ENCODE measurements at regions not wholly inside any gene's neighbourhood (a gene's known extent, or its start where the extent isn't known, plus 50 kb on each side); places are given as distances from the start of the nearest gene placed in this dataset.

GRCh38 chr22:23397613-23398567 lies 182.2 kb downstream of the IGLL1 start:
- Histone ChIP-seq H3K36me3 (ENCODE audit: control insufficient read depth, insufficient read depth, low read length) (no peaks in the 10 kb centered on the region), H3K27me3 (ENCODE audit: control insufficient read depth, insufficient read depth, low read length) (no peaks in the 10 kb centered on the region), H3K4me3 (ENCODE audit: low read depth, low read length) (no peak overlapping the region)
- FAIRE-seq (no peak), DNase-seq (ENCODE audit: low read depth) (no peak)
- TF ChIP-seq CTCF (IDR thresholded peaks at IDR 0.05; ENCODE audit: insufficient read depth, low read length, severe bottlenecking), result no peak

- H3K4me3 ChIP-seq (ENCODE audit: low read depth, low read length), result no peak overlapping the region
- no peaks in the 10 kb centered on the region for H3K36me3 ChIP-seq (ENCODE audit: control insufficient read depth, insufficient read depth, low read length)
- H3K27me3 ChIP-seq (ENCODE audit: control insufficient read depth, insufficient read depth, low read length), result no peaks in the 10 kb centered on the region
- no peak for FAIRE-seq
- TF ChIP-seq CTCF (IDR thresholded peaks at IDR 0.05; ENCODE audit: insufficient read depth, low read length, severe bottlenecking), result no peak
- DNase-seq (ENCODE audit: low read depth), result no peak
These were observed 183.0 kb downstream of the IGLL1 start for GRCh38 chr22:23397008-23397612.

GRCh38 chr22:23396362-23397007 lies 183.6 kb downstream of the IGLL1 start:
- Histone ChIP-seq H3K4me3 (ENCODE audit: low read depth, low read length) (no peak overlapping the region), H3K27me3 (ENCODE audit: control insufficient read depth, insufficient read depth, low read length) (no peaks in the 10 kb centered on the region), H3K36me3 (ENCODE audit: control insufficient read depth, insufficient read depth, low read length) (no peaks in the 10 kb centered on the region)
- no peak for DNase-seq (ENCODE audit: low read depth)
- no peak for FAIRE-seq
- no peak for TF ChIP-seq CTCF (IDR thresholded peaks at IDR 0.05; ENCODE audit: insufficient read depth, low read length, severe bottlenecking)

GRCh38 chr22:23395530-23396361 lies 184.3 kb downstream of the IGLL1 start:
- no peaks in the 10 kb centered on the region for H3K27me3 ChIP-seq (ENCODE audit: control insufficient read depth, insufficient read depth, low read length)
- H3K4me3 ChIP-seq (ENCODE audit: low read depth, low read length), result no peak overlapping the region
- no peak for TF ChIP-seq CTCF (IDR thresholded peaks at IDR 0.05; ENCODE audit: insufficient read depth, low read length, severe bottlenecking)
- no peak for FAIRE-seq
- no peaks in the 10 kb centered on the region for H3K36me3 ChIP-seq (ENCODE audit: control insufficient read depth, insufficient read depth, low read length)
- no peak for DNase-seq (ENCODE audit: low read depth)

- DNase-seq (ENCODE audit: low read depth) (no peak), FAIRE-seq (no peak)
- Histone ChIP-seq H3K27me3 (ENCODE audit: control insufficient read depth, insufficient read depth, low read length) (no peaks in the 10 kb centered on the region), H3K36me3 (ENCODE audit: control insufficient read depth, insufficient read depth, low read length) (no peaks in the 10 kb centered on the region), H3K4me3 (ENCODE audit: low read depth, low read length) (no peak overlapping the region)
- no peak for TF ChIP-seq CTCF (IDR thresholded peaks at IDR 0.05; ENCODE audit: insufficient read depth, low read length, severe bottlenecking)
These were observed 185.4 kb downstream of the IGLL1 start for GRCh38 chr22:23394525-23395326.

Measured in bronchial epithelial cell (primary cell).